Small intestine (tissue), 7 donors: ENCODE measurements at regions not wholly inside any gene's neighbourhood (a gene's known extent, or its start where the extent isn't known, plus 50 kb on each side); places are given as distances from the start of the nearest gene placed in this dataset.
"Not testable (repeated sequence)": the region's sequence is repeated elsewhere in the genome, so short reads cannot be mapped to it uniquely, and the experiment has no call there.

ENCODE experiments used
- DNase-seq, 2 donors: peaks; one replicate each; pipeline versions ENCODE4 v3.0.0 to v3.0.0-alpha.2; 2013
- FAIRE-seq: peaks from 2 replicates; lab custom pipeline; 2012; peaks lifted over from hg19 to GRCh38; lab: Jason Lieb, UNC
- H3K27ac ChIP-seq, 3 donors: one replicate each; pipeline ENCODE4 v1.5.1; 2013; ENCODE audit warnings: low read length in 2 of 3, mild to moderate bottlenecking in 2 of 3, control low read depth in 1 of 3, inconsistent platforms in 1 of 3, low read depth in 1 of 3, moderate library complexity in 1 of 3
- H3K27me3 ChIP-seq, 3 donors: one replicate each; pipeline ENCODE4 v1.6.1; 2013; ENCODE audit warnings: low read length in 3 of 3, inconsistent platforms in 1 of 3; ENCODE audit not compliant: control insufficient read depth in 3 of 3, insufficient read depth in 3 of 3
- H3K36me3 ChIP-seq, 3 donors: one replicate each; pipeline ENCODE4 v1.6.1; 2013; ENCODE audit warnings: low read length in 3 of 3, inconsistent platforms in 1 of 3, low read depth in 1 of 3, mild to moderate bottlenecking in 1 of 3, moderate library complexity in 1 of 3; ENCODE audit not compliant: control insufficient read depth in 3 of 3, insufficient read depth in 2 of 3
- H3K4me1 ChIP-seq, 3 donors: one replicate each; pipeline ENCODE4 v1.6.1; 2013; ENCODE audit warnings: low read length in 2 of 3, inconsistent platforms in 1 of 3, low read depth in 1 of 3, mild to moderate bottlenecking in 1 of 3, moderate library complexity in 1 of 3; ENCODE audit not compliant: control insufficient read depth in 3 of 3, insufficient read depth in 2 of 3
- H3K4me3 ChIP-seq, 3 donors: one replicate each; pipeline ENCODE4 v1.5.1; 2013; ENCODE audit warnings: low read length in 3 of 3, control low read depth in 1 of 3, inconsistent platforms in 1 of 3, low read depth in 1 of 3, mild to moderate bottlenecking in 1 of 3, moderate library complexity in 1 of 3
- H3K9me3 ChIP-seq, 2 donors: one replicate each; pipeline ENCODE4 v1.6.1; 2013; ENCODE audit warnings: low read depth in 1 of 2, low read length in 1 of 2; ENCODE audit not compliant: control insufficient read depth in 2 of 2, insufficient read depth in 1 of 2
- WGBS, 3 donors: extraction: QIAGEN DNeasy Blood & Tissue Kit; methylation state at CpG; one replicate each; pipeline ENCODE4 v1.1.7; 2013; 5-methylcytosine and 5-hydroxymethylcytosine counted together
- donor health status: healthy with polysubstance abuse.
- donor health status: control.
- donor health status: control.
- donor health status: Bipolar disorder and iron deficiency.
- donor health status: healthy.

DNA sequence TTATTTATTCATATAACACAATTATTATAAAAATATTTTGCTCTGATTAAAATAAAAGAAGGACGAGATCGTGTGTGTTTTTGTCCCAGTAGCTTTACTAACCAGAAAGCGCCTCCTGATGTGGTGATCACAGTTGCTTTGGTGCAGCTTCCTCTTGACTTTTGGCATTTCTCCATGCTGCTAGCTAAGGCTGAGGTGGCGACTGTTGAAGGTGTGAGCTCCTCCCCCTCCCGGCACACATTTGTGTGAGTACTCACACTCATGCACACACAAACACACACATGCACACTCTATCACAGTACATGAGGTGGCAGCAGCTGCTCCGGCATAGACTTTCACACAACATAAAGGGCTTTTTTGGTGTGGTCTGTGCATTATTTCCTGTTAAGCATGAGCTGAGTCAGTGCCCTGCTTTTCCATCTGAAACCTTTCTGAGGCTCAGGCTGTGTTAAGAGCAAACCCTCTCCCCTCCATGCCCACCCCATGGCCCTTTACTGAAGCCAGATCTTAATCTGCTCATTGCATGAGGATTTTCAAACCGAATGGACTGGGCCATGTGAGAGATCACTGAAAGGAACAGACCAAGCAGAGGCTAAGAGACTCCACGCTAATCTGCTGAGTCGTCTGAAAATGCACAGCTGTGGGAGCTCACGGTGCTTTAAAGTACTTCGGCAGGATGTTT lies 53.3 kb downstream of the FOXD4L1 start:
- not testable (repeated sequence) for H3K4me3 ChIP-seq, H3K27me3 ChIP-seq, H3K36me3 ChIP-seq, FAIRE-seq, H3K9me3 ChIP-seq, H3K27ac ChIP-seq, H3K4me1 ChIP-seq
- DNase-seq: peak in 1 of 2 donors; percentile 14
- WGBS, 3 donors: 2 to 9% (median 2%) methylated on average over 10 to 11 of the region's 11 CpGs

DNA sequence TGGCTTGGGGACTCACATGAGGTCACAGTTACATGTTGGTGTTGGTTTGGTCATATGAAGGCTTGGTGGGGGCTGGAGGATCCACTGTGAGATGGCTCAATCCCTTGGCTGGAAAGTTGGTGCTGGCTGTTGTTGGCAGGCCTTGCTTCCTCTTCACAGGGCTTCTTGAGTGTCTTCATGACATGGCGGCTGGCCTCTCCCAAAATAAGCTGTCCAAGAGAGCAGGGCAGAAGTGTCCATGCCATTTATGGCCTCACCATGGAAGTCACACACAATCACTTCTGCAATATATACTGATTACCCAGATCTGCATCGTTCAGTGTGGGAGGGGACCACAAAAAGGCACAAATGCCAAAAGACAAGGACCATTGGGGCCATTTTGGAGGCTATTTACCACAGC lies 61.4 kb downstream of the FOXD4L1 start:
- not testable (repeated sequence) for H3K27ac ChIP-seq, DNase-seq, H3K4me1 ChIP-seq, H3K27me3 ChIP-seq, H3K4me3 ChIP-seq, H3K9me3 ChIP-seq, H3K36me3 ChIP-seq, FAIRE-seq
- 88 to 100% (median 92%) methylated on average over 2 of the region's 2 CpGs for WGBS, 3 donors

DNA sequence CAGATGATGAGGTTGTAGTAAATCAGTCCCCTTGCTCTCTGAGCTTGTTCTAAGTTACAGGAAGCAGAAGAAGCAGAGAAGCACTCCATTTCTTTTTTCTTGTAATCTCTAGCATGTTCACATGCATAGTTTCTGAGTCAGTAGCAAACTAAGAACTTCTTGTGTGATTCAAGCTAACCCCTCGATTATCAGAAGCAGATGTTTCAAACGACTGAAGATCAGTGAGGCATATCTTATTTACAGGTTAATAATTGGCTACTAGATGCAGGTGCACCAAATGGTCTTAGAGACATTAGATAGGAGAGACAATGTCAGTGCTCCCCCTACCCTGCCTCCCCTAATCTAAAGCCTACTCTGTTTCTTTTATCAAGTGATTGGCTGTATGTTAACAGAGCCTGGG lies 64.2 kb downstream of the FOXD4L1 start:
- WGBS, 3 donors: 6 to 32% (median 8%) methylated on average over 2 of the region's 2 CpGs
- not testable (repeated sequence) for H3K36me3 ChIP-seq, H3K27me3 ChIP-seq, H3K4me1 ChIP-seq, H3K9me3 ChIP-seq, H3K4me3 ChIP-seq, DNase-seq, FAIRE-seq, H3K27ac ChIP-seq

DNA sequence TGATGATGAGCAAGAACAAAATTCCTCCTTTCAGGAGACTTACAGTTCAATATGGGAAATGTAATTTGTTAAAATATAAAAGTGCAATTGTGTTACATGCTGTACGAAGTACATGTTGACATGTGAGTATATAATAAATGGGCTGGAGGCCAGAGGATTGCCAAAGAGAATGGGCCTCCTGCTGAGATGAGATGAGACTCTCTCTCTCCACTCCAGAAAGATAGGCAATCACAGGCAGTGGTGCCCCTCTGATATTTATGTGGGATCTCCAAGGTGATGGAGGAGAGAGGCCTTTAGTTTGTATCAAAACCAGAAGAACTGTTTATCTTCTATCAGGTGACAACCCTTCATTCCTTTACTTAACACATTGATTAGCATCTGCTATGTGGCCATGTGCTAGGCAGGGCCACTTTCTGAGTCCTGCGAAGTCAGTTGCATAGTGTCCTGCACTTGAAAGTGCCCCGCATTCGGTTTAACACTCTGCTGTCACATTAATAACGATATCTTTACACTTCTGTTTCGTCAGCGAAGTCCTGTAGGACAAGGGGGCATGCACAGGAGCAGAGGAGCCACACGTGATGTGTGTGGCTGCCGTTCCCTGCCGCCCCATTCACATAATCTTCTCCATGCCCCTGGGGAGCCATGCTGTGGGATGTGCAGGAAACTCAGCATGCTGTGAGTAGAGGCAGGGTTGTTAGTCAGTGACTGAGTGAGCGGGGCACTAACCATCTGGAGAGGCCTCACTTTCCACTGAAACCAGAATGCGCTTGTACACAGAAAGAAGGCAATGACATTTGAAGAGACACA lies 60.2 kb upstream of the RABL2A start:
- 61 to 82% (median 77%) methylated on average over 7 to 10 of the region's 12 CpGs for WGBS, 3 donors

DNA sequence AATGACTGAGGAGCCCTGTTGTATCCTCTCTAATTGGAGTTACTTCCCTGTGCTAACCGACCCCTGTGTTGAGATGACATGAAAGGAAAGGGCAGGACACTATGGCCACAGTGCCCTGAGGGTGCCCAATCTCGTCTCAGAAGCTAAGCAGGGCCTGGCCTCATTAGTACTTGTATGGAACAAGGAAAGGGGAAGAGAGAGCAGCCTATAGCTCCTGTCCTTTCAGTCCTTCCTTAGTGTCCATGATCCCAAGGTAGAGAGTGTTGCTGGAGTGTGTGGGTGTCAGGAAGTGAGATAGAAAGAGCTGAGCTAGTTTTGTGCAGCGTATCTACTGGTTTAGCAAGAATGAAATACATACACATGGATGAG lies 59.6 kb upstream of the RABL2A start:
- H3K4me3 ChIP-seq, DNase-seq, H3K36me3 ChIP-seq, H3K27me3 ChIP-seq, H3K9me3 ChIP-seq, FAIRE-seq, H3K27ac ChIP-seq, H3K4me1 ChIP-seq: not testable (repeated sequence)
- WGBS, 3 donors: 64 to 76% (median 68%) methylated on average over 3 of the region's 3 CpGs

More for the DNA sequence above, 60.2 kb upstream of the RABL2A start:
- H3K36me3 ChIP-seq, FAIRE-seq, H3K4me1 ChIP-seq, H3K4me3 ChIP-seq, H3K27me3 ChIP-seq, H3K9me3 ChIP-seq, DNase-seq, H3K27ac ChIP-seq: not testable (repeated sequence)

DNA sequence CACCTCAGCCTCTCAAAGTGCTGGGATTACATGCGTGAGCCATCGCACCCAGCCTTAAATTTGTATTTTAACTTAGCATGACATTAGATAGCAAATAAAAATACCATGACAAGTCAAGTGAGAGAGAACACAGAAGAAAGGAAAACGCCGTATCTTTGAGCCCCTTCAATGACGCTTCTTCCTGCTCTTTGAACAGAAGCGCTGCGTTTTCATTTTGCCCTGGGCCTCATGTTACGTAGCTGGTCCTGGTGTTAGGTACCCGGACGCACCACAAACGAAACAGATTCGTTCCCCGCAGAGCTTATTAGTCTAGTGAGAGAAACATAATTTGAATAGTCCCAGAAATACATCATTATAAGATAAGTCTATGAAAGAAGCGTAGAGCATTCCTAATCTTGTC lies 58.8 kb upstream of the RABL2A start:
- not testable (repeated sequence) for H3K4me3 ChIP-seq, H3K4me1 ChIP-seq, FAIRE-seq, H3K36me3 ChIP-seq, H3K27ac ChIP-seq, H3K9me3 ChIP-seq, H3K27me3 ChIP-seq, DNase-seq
- 93 to 95% (median 94%) methylated on average over 14 of the region's 14 CpGs for WGBS, 3 donors

DNA sequence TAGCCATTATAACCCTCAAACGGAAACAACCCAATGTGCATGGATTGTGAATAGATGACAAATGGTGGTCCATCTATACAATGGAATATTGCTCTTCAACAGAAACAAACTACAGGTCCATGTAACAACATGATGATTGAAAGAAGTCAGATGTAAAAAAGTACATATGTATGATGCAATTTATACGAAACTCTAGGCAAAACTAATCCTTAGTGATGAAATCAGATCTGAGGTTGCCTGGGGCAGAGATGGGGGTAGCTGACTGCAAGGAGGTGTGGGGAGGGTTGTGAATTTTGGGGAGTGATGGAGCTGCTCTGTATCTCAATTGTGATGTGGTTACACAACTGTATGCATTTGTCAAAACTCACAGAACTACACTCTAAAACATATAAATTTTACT lies 57.0 kb upstream of the RABL2A start:
- not testable (repeated sequence) for H3K4me3 ChIP-seq, H3K9me3 ChIP-seq, H3K4me1 ChIP-seq, H3K36me3 ChIP-seq, H3K27me3 ChIP-seq, H3K27ac ChIP-seq, FAIRE-seq, DNase-seq
- 64 to 84% (median 83%) methylated on average over 1 to 2 of the region's 2 CpGs for WGBS, 3 donors

DNA sequence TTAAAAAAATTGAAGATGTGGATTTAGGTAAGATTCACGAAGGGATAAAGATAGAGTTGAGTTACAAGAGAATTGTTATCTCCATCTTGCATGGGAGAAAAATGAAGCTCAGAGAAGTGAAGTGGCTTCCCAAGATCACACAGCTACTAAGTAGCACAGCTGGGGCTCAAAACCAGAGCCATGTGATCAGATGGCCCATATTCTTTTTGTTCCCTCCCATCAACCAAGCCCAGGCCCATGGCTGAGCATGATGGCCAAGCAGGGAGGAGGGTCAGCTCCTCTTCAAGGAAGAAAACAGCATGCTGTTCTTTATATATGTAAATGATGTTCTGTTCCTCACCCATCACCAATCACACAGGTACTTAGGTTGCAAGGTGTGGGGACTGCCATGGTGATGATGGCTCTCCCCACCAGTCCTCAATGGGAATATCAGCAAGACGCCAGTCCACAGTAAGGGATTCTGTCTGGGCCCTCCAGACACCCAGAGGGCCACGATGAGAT lies 56.5 kb upstream of the RABL2A start:
- H3K9me3 ChIP-seq, H3K4me1 ChIP-seq, DNase-seq, H3K4me3 ChIP-seq, FAIRE-seq, H3K36me3 ChIP-seq, H3K27ac ChIP-seq, H3K27me3 ChIP-seq: not testable (repeated sequence)
- WGBS, 3 donors: 88 to 92% (median 88%) methylated on average over 1 to 3 of the region's 3 CpGs
